Left lung (tissue), 4 donors: ENCODE measurements at regions not wholly inside any gene's neighbourhood (a gene's known extent, or its start where the extent isn't known, plus 50 kb on each side); places are given as distances from the start of the nearest gene placed in this dataset.

Source experiments
- ATAC-seq: fragments of 200-7000 bp; cut with Tn5 transposase; one replicate; pipeline ENCODE4 v1.9.1; 2020; ENCODE audit warnings: moderate library complexity
- DNase-seq, 4 donors: peaks; one replicate each; pipeline ENCODE4 v3.0.0-alpha.2; 2013 to 2020
- H3K27ac ChIP-seq, 2 donors: fragments of 200-600 bp; sonication (generic) in 1 of 2; one replicate each; pipeline versions ENCODE4 v1.5.0 to v1.8.0; 2020 to 2021
- H3K27me3 ChIP-seq, 2 donors: fragments of 200-600 bp; sonication (generic) in 1 of 2; one replicate each; pipeline versions ENCODE4 v1.5.0 to v1.8.0; 2020 to 2021
- H3K36me3 ChIP-seq, 2 donors: fragments of 200-600 bp; sonication (generic) in 1 of 2; one replicate each; pipeline versions ENCODE4 v1.5.0 to v1.8.0; 2020 to 2021
- H3K4me1 ChIP-seq, 2 donors: fragments of 200-600 bp; one replicate each; pipeline ENCODE4 v1.8.0; 2021
- H3K4me3 ChIP-seq, 2 donors: fragments of 200-600 bp; sonication (generic) in 1 of 2; one replicate each; pipeline versions ENCODE4 v1.5.0 to v1.8.0; 2020 to 2021; ENCODE audit warnings: mild to moderate bottlenecking in 1 of 2
- H3K9me3 ChIP-seq, 2 donors: fragments of 200-600 bp; sonication (generic) in 1 of 2; one replicate each; pipeline versions ENCODE4 v1.5.0 to v1.8.0; 2020 to 2021
- intact Hi-C, 2 donors: fragments of 100-400 bp; cut with DNase I; formaldehyde crosslinking; loops; one replicate each; pipeline versions ENCODE4 v1.11.2 to v1.14.2; 2022
- TF ChIP-seq, protein P1 (sequence below), 2 donors: fragments of 200-600 bp; sonication (generic) in 1 of 2; IDR thresholded peaks; one replicate each; pipeline versions ENCODE4 v1.5.0 to v1.8.0; 2021; ENCODE audit warnings: antibody characterized with exemption in 2 of 2
- donor health status: DM: no; HTN: yes; CAD: no.
- donor health status: DM: no; HTN: no; CAD: no.

DNA sequence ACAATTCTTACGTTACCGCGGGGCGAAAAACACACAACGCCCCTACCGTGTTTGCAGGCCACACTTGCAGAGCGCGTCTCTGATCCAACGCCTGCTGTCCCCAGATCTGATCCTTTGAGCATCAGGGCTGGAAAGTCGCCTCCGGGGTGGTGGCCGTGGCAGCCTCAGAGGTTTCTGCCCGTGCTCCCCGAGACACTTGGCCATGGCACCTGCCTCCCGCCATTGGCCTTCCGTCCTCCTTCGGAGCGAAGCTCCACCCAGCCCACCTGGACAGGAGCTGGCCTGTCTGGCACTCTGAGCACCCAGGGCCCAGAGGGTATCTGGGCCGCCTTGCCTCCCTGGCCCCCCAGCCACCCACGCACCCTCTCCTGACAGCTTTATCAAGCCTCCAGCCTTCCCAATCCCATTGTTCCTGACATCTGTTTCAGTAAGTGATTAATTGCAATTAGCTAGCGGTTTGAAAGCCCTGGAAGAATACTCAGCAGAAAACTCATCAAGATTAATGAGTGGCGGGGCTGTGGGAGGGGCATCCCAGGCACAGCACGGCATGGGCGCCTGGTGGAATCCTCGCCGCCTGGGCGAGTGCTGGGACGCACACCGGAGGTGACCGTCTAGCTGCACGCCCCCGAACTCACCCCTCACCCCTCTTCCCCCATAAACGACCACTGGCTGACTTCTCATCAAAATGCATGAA lies 181.5 kb upstream of the GSE1 start:
- H3K27me3 ChIP-seq: no peaks in the 10 kb centered on the region
- H3K9me3 ChIP-seq: no peaks in the 10 kb centered on the region
- peaks cover under 1 to 1% of the 10 kb centered on the region in 2 donors for H3K4me1 ChIP-seq
- peak in 1 of 4 donors; percentile 72 for DNase-seq
- intact Hi-C loops: no loop called here
- H3K4me3 ChIP-seq: no peak overlapping the region
- TF ChIP-seq, protein P1, sequence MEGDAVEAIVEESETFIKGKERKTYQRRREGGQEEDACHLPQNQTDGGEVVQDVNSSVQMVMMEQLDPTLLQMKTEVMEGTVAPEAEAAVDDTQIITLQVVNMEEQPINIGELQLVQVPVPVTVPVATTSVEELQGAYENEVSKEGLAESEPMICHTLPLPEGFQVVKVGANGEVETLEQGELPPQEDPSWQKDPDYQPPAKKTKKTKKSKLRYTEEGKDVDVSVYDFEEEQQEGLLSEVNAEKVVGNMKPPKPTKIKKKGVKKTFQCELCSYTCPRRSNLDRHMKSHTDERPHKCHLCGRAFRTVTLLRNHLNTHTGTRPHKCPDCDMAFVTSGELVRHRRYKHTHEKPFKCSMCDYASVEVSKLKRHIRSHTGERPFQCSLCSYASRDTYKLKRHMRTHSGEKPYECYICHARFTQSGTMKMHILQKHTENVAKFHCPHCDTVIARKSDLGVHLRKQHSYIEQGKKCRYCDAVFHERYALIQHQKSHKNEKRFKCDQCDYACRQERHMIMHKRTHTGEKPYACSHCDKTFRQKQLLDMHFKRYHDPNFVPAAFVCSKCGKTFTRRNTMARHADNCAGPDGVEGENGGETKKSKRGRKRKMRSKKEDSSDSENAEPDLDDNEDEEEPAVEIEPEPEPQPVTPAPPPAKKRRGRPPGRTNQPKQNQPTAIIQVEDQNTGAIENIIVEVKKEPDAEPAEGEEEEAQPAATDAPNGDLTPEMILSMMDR (IDR thresholded peaks at IDR 0.05): no peak
- H3K27ac ChIP-seq: no peak overlapping the region
- no peak for ATAC-seq
- H3K36me3 ChIP-seq: no peaks in the 10 kb centered on the region

DNA sequence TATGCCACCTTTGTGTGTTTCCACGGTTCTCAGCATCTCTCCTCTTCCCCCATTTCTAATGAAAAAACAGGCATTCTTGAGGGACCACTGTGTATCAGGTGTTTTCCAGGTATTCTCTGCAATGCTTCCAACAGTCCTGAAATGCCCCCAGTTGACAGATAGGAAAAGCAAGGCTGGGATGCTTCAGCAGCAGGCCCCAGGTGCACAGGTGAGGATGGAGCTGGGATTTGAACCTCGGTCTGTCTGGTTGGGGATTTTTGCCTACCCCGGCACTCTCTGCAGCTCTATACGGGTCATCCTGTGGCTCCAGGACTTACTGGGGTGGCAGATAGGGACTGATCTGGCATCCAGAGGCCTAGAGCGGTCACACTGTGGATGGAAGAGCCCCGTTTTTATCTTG lies 180.5 kb upstream of the GSE1 start:
- no peak overlapping the region for H3K27ac ChIP-seq
- H3K27me3 ChIP-seq: no peaks in the 10 kb centered on the region
- TF ChIP-seq, protein P1 (IDR thresholded peaks at IDR 0.05): no peak
- no peaks in the 10 kb centered on the region for H3K36me3 ChIP-seq
- DNase-seq: no peak
- no peak for ATAC-seq
- intact Hi-C loops: no loop called here
- no peaks in the 10 kb centered on the region for H3K9me3 ChIP-seq
- H3K4me1 ChIP-seq: peaks cover 4 to 11% of the 10 kb centered on the region in 2 donors
- no peak overlapping the region for H3K4me3 ChIP-seq

DNA sequence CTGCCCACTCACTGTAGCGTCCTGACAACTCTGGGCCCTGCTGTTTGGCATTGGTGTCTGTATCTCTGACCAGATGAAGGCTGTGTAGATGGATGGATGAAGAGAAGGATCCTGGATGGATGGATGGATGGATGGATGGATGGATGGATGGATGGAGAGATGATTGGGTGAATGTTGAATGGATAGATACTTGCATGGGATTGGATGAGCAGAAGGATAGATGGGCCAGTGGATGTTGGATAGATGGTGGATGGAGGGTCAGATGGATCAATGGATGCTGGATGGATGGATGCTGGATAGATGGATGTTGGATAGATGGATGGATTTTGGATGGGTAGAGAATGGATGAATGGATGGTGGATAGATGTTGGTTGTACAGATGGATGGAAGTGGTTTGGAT lies 179.6 kb upstream of the GSE1 start:
- Histone ChIP-seq H3K4me1 (peaks cover 4 to 12% of the 10 kb centered on the region in 2 donors), H3K27ac (no peak overlapping the region), H3K4me3 (no peak overlapping the region), H3K27me3 (no peaks in the 10 kb centered on the region), H3K9me3 (no peaks in the 10 kb centered on the region), H3K36me3 (no peaks in the 10 kb centered on the region)
- TF ChIP-seq, protein P1 (IDR thresholded peaks at IDR 0.05): no peak
- intact Hi-C loops: no loop called here
- DNase-seq: peak in 1 of 4 donors; percentile 24
- ATAC-seq: no peak

DNA sequence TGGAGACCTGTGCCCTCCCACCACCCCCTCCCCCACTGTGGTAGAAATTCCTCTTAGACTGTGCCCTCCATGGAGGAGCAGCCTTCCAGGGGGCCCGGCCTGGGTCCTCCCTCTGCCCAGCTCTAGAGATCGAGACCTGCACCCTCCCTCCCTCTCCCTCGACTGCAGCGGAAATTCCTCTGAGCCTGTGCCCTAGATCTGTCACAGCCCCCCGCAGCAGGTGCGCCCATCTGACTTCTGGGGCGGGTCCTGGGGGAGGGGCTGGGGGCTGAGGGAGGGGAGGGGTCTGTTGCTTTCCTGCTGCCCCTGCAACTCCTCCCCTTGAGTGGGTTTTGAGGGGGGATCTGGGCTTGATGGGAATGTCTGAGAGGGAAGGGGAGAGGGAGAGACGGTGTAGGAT lies 177.8 kb upstream of the GSE1 start:
- Histone ChIP-seq H3K27ac (no peak overlapping the region), H3K27me3 (no peaks in the 10 kb centered on the region)

DNA sequence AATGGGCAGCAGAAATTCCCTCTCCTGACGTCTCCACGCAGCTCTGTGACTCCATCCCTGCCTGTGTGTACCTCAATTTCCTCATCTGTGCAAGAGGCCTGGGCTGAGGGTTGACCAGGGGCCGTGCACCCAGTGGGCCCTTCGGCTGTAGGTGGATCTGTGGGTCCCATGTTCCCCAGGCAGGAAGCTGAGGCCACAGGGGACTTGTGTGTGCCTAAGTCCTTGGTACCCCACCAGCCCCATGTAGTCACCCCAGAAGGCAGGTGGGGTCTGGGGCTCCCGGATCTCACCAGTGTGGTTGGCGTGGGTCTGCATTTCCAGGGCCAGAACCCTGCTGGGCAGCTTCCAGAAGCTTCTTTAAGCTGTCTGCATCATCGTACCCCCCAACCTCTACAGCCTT lies 177.4 kb upstream of the GSE1 start:
- DNase-seq (no peak), ATAC-seq (no peak)
- intact Hi-C loops: no loop called here
- Histone ChIP-seq H3K27me3 (no peaks in the 10 kb centered on the region), H3K27ac (no peak overlapping the region), H3K9me3 (no peaks in the 10 kb centered on the region), H3K4me1 (peaks cover 4 to 12% of the 10 kb centered on the region in 2 donors), H3K4me3 (no peak overlapping the region), H3K36me3 (no peaks in the 10 kb centered on the region)
- TF ChIP-seq, protein P1 (IDR thresholded peaks at IDR 0.05): no peak

More for the DNA sequence above, 177.8 kb upstream of the GSE1 start:
- intact Hi-C loops: no loop called here
- Histone ChIP-seq H3K4me3 (no peak overlapping the region), H3K9me3 (no peaks in the 10 kb centered on the region), H3K36me3 (no peaks in the 10 kb centered on the region), H3K4me1 (peaks cover 4 to 12% of the 10 kb centered on the region in 2 donors)
- no peak for DNase-seq
- ATAC-seq: no peak
- TF ChIP-seq, protein P1 (IDR thresholded peaks at IDR 0.05): no peak
